HG03565 (cell line): ENCODE measurements at regions not wholly inside any gene's neighbourhood (a gene's known extent, or its start where the extent isn't known, plus 50 kb on each side); places are given as distances from the start of the nearest gene placed in this dataset.

Source experiments
- ATAC-seq: cut with Tn5 transposase; IDR thresholded peaks from one replicate; pipeline ENCODE4 v1.9.1; 2021; ENCODE audit warnings: mild to moderate bottlenecking, moderate library complexity; ENCODE audit not compliant: unreplicated experiment

- ATAC-seq, result no peak
Measured at GRCh38 chr4:126267689-126268088, 952.9 kb downstream of the FAT4 start.

- no peak for ATAC-seq
Measured at GRCh38 chr4:126268106-126268505, 953.4 kb downstream of the FAT4 start.

DNA sequence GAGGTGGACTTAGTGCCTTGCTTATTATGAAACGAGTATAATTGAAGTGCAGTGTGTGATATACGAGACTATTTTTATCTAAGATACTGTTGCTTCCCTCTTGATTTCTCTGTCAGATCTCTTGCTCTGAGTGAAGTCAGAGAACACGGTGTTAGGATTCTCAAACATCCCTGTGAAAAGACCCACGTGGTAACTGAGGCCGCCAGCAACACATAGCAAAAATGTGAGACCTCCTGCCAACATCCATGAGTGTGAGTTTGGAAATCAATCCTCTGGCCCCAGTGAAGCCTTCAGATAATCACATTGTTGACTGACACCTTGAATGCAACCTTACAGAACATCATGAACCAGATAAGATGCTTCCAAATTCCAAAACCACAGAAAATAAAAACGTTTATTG lies 954.4 kb downstream of the FAT4 start:
- no peak for ATAC-seq

DNA sequence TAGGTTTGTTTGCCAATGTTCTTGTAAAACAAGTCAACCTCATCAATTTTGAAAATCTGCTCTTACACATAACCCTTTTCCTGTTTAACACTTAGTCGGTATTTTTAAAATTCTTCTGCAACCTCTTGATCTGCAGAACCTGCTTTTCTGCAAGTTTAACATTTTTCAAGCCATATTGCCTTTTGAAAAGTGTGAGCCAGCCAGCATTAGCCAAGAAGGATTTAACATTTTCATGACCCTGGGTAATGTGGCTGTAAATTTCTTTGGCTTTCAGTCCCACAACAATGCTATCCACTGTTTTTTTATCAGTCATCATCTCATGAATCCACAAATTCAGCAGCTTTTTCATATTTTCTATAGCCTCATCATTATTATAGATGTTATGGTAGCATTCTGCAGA lies 956.5 kb downstream of the FAT4 start:
- ATAC-seq, result no peak

DNA sequence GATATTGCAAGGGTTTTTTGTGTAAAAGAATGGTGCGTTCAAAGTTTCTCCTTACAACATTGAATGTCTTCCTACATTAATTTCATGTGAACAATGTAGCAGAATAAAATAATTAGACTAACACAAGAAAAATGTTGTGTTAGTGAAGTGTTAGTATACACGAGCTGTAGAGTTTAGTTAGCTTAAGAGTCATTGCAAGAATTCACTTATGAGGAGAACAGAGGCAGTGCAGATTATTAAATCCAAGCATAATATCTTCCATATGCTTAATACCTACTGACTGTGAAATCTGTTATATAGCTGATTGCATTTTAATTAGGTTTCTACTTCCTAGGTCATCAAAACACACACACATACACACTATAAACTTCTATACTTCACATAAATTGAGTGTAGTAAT lies 959.0 kb downstream of the FAT4 start:
- ATAC-seq, result no peak

- ATAC-seq, result no peak
Measured at GRCh38 chr4:126291886-126292285, 977.1 kb downstream of the FAT4 start.

DNA sequence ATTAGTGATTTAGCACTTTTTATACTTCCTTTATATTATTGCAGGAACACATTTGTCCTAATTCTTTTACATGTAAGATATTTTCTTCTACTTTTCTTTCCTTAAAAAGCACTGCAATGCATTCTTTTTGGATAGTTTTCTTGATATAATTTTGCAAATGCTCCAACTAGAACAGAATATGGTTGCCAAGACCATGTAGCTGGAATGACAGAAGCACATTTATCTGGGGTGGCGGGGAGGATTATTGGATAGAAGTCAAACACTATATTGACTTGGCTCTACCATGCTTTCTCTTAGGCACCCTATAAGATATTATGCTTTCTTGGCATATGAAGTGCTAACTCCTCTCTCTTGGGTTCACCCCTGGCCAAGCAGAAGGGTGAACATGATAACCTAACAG lies 983.5 kb downstream of the FAT4 start:
- no peak for ATAC-seq

DNA sequence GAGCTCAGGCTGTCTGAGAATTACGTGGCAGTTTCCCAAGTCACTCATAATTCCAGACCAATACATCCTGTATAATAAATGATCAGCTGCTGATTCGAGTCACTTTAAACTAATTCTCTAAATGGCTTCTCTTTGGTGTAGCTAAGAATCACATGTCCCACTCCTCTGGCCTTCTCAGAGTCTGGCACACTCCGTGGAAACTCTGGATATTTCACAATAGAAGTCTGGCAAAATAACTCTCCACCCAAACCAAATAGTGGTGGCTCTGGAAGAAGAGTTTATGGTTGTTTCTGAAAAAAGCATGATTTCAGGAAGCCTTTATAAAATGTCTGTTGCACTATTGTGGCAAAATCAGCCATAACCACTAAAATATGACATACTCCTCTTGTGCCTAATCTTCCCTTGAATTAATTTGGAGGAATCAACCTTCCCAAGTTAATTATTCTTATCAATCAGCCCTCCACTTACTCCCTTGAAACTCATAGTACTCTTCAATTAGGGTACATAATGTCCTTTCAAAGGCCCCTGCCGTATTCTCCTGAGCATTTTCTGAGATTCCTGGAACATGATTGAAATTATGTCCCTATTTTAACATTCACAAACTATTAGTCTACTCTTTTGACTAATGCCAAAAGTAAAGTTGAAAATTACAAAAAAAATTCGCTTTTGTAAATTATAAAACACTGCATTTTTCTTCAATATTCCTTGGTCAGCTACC lies 991.6 kb downstream of the FAT4 start:
- ATAC-seq, result no peak

DNA sequence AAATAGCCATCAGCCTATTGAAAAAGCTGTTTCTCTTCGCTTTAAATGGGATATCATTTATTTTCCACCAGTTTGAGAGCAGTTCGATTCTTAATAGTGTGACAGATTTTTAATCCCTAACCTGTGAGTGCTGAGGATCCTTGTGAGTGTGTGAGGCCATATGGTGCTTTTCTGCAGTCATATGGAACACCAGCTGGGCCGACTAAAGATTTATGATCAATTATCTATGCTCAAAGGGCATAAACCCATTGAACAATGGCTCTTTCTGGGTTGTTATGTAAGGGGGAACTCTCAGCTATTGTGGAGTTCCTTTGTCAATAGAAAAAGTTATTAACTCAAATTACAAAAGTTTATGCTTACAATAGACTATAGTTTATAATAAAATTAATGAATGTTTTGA lies 1003.6 kb downstream of the FAT4 start:
- ATAC-seq, result no peak

- ATAC-seq, result no peak
Measured at GRCh38 chr4:126328914-126329313, 1014.2 kb downstream of the FAT4 start.

DNA sequence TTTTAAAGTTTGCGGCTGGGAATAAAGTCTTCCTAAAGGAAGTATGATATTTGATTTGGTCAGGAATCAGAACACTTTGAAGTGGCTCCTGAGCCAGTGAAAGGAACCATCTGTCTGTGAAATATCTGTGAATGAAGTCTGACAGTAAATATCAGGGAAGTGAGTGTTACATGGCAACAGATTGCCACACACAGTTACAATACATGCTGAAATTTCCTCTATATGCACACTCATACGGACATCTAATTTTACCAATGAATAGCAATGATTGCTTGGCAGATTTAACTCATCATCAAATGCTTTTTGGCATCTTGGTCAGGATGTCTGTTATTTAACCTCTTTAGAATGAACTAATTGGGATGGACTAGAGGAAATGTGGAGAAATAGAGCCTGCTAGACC lies 1023.8 kb downstream of the FAT4 start:
- ATAC-seq, result no peak

DNA sequence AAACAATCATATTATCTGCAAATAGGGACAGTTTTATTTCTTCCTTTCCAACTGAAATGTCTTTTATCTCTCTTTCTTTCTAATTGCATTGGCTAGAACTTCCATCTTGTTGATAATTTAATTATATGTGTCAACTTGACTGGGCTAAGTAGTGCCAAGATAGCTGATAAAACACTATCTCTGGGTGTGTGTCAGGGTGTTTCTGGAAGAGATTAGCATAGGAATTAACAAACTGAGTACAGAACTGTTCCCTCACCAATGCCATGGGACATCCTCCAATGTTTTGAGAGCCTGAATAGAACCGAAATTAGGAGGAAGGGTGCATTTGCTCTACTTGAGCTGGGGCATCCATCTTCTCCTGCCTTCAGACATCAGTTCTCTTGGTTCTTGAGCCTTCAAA lies 1027.2 kb downstream of the FAT4 start:
- no peak for ATAC-seq

DNA sequence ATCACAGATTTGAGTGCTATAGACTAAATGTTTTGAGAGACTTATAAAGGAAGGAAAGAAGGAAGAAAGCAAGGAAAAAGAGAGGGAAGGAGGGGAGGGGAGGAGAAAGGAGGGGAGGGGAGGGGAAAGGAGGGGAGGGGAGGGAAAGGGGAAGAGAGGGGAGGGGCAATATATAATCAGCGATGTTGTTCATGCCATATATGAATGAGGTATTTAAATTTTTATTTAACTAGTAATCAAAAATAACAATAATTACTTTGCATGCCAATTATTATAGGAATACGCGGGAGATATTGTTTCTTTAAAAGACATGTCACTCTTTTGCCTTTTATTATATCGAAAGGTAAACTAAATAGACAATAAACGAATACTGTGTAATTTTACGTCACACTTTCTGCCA lies 1029.7 kb downstream of the FAT4 start:
- no peak for ATAC-seq

DNA sequence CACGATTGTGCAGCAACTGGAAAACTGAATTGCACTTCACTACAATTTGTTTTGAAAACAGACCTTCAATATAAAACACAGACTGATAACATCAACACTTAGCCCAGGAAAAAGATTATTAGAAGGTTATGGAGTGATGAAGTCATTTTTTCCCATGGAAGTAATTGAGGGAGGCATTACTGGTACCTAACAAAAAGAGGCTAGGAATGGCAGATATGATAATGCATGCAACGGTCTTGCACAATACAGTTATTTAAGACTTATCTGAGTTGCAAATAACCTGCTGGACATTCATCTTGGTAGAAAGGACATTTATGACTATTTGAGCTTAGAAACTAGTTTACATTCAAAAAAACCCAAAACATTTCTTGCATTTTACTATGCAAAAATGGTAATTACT lies 1031.9 kb downstream of the FAT4 start:
- no peak for ATAC-seq

DNA sequence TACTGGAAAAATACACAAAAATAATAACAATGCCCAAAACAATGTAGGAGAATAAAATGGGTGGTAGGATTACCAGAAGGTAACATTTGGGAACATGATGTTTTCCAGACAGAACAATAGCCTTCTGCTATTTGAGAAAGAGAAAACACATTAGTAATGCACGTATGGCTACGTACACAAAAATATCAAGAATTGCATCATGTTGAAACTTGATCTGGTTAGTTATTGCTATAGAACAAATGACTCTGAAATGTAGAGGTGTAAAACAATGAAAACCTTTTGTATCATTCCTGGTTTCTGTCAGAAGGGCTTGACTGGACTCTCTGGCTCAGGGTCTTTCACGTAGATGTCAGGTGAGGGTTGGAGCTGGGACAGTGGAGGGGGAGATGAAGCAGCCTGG lies 1040.0 kb downstream of the FAT4 start:
- ATAC-seq, result no peak

DNA sequence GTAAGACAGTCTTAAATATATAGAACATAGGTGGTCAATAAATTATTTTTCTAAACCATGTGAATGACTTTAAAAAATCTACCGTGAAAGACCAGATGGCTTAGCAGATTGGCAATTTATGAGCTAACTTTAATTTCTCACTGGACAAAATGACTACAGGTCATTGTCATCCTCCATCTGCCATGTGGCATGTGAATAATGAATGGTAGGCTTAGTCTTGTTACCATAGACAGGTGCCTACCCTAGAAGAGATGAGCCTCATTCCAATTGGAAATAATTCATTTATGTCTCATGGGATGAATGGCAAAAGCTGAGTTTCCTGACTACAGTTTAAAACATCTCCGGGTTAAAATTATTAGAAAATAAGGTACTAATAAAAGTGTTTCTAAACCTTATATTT lies 1043.3 kb downstream of the FAT4 start:
- ATAC-seq, result no peak

- no peak for ATAC-seq
Measured at GRCh38 chr4:126361287-126361686, 1046.5 kb downstream of the FAT4 start.

GRCh38 chr4:126364311-126364911 lies 1049.7 kb downstream of the FAT4 start:
- ATAC-seq, result no peak

- ATAC-seq, result no peak
Measured at GRCh38 chr4:126369076-126369475, 1054.3 kb downstream of the FAT4 start.

DNA sequence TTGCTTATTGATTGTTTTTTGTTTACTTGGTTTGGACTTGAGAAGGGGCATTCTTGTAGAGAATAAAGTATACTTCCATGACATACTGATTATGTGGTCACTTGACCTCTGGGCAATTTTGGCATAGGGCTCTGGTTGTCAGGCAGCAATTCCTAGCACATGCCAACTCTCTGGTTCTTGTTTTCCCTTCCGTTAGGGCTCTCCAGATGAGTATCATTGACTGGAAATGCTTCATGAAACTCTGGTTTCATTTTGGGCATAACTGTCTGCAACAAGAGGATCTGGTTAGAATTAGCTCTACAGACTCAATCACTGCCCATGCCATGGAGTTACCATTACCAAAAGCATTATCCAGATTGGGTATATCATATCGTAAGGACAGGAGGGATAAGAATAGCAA lies 1057.9 kb downstream of the FAT4 start:
- ATAC-seq, result no peak

- no peak for ATAC-seq
Measured at GRCh38 chr4:126375462-126376054, 1060.8 kb downstream of the FAT4 start.

- ATAC-seq, result no peak
Measured at GRCh38 chr4:126385954-126386353, 1071.2 kb downstream of the FAT4 start.

GRCh38 chr4:126386512-126386911 lies 1071.8 kb downstream of the FAT4 start:
- no peak for ATAC-seq
